ENCODE measurements at regions not wholly inside any gene's neighbourhood (a gene's known extent, or its start where the extent isn't known, plus 50 kb on each side); places are given as distances from the start of the nearest gene placed in this dataset.
"Not testable (repeated sequence)": the region's sequence is repeated elsewhere in the genome, so short reads cannot be mapped to it uniquely, and the experiment has no call there.

GRCh38 chr17:37820313-37820994 lies 75.6 kb upstream of the HNF1B start:
- no peak overlapping the region for H3K4me3 ChIP-seq (ENCODE audit: low read depth, low read length)
- TF ChIP-seq, protein P1, sequence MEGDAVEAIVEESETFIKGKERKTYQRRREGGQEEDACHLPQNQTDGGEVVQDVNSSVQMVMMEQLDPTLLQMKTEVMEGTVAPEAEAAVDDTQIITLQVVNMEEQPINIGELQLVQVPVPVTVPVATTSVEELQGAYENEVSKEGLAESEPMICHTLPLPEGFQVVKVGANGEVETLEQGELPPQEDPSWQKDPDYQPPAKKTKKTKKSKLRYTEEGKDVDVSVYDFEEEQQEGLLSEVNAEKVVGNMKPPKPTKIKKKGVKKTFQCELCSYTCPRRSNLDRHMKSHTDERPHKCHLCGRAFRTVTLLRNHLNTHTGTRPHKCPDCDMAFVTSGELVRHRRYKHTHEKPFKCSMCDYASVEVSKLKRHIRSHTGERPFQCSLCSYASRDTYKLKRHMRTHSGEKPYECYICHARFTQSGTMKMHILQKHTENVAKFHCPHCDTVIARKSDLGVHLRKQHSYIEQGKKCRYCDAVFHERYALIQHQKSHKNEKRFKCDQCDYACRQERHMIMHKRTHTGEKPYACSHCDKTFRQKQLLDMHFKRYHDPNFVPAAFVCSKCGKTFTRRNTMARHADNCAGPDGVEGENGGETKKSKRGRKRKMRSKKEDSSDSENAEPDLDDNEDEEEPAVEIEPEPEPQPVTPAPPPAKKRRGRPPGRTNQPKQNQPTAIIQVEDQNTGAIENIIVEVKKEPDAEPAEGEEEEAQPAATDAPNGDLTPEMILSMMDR (IDR thresholded peaks at IDR 0.05; ENCODE audit: low read depth, low read length) = no peak

DNA sequence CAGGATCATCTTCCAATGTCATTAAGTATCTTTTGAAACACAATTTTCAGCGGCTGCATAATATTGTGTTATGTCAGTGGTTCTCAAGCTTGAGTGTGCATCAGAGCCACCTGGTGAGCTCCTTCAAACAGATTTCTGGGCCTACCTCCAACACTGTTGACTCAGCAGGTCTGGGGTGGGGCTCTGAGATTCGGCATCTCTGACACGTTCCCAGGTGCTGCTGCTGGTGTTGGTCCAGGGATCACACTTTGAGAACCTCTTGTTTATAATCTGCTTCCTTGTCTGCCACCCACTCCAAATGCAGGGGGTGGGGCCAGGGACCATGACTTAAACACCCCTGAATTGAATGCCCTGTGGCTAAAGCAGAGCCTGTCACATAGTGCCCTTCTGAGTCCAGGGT lies 73.8 kb upstream of the HNF1B start:
- TF ChIP-seq, protein P1 (IDR thresholded peaks at IDR 0.05; ENCODE audit: low read depth, low read length) = no peak
- no peak overlapping the region for H3K4me3 ChIP-seq (ENCODE audit: low read depth, low read length)

DNA sequence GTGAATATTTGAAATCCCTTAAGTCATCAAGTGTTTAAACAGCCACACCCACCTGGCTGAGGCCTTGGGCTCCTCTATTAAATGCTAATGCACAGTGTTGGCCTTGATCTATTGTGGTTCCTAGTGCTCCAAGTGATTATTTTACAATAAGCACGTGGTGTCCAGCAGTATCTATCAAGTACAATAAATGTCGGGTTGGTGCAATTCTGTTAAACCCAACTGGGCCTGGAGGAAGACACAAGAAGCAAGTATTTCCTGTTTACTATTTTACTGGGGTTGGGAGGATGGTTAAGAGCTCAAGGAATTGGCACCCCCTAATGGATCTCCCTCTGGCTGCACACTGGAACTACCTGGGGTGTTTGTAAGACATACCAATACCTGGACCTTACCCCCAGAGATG lies 72.1 kb upstream of the HNF1B start:
- TF ChIP-seq, protein P1 (IDR thresholded peaks at IDR 0.05; ENCODE audit: low read depth, low read length) = no peak

DNA sequence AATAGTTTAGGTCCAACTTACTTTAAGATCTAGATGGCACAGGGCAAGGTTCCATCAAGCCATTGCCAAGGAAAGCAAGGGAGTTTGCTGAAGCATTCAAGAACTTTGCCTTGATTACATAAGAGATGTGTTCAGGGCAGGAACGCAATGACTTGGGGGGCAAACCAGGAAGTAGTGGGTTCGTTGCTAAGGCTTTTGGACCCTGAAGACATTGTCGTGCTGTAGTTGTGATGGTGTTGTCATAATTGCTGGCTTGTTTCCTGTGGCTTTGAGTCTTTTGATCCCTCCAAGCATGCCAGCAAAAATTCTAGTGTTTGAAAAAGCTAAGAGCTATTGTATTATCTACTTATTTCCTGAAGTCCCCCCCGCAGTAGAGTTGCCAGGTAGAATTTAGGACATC lies 70.7 kb upstream of the HNF1B start:
- H3K4me3 ChIP-seq (ENCODE audit: low read depth, low read length) = no peak overlapping the region
- TF ChIP-seq, protein P1 (IDR thresholded peaks at IDR 0.05; ENCODE audit: low read depth, low read length) = no peak

More for the DNA sequence above, 72.1 kb upstream of the HNF1B start:
- H3K4me3 ChIP-seq (ENCODE audit: low read depth, low read length) = no peak overlapping the region

- TF ChIP-seq, protein P1 (IDR thresholded peaks at IDR 0.05; ENCODE audit: low read depth, low read length) = no peak
- H3K4me3 ChIP-seq (ENCODE audit: low read depth, low read length) = no peak overlapping the region
Measured at GRCh38 chr17:37813751-37814150, 68.9 kb upstream of the HNF1B start.

DNA sequence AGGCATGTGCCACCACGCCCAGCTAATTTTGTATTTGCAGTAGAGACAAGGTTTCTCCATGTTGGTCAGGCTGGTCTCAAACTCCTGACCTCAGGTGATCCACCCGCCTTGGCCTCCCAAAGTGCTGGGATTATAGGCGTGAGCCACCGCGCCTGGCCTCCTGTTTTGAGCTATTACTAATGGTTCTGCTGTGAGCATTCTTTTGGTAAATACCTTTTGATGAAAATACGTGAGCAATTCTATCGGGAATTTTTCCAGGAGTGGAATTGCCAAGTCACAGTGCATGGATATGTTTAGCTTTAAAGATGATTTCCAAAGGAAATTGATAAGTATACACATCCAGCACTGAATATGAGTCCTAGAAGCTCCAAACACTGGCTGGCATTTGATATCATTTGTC lies 64.0 kb upstream of the HNF1B start:
- H3K4me3 ChIP-seq (ENCODE audit: low read depth, low read length) = not testable (repeated sequence)

- TF ChIP-seq, protein P1 (IDR thresholded peaks at IDR 0.05; ENCODE audit: low read depth, low read length) = no peak
- no peak overlapping the region for H3K4me3 ChIP-seq (ENCODE audit: low read depth, low read length)
Measured at GRCh38 chr17:37802712-37803416, 58.0 kb upstream of the HNF1B start.
